H9 (cell line): ENCODE measurements at regions not wholly inside any gene's neighbourhood (a gene's known extent, or its start where the extent isn't known, plus 50 kb on each side); places are given as distances from the start of the nearest gene placed in this dataset.

Experiments
- DNase-seq: peaks from one replicate; pipeline ENCODE4 v3.0.0-alpha.2; 2017
- H2AFZ ChIP-seq: one replicate; pipeline ENCODE4 v1.6.1; 2013; ENCODE audit warnings: mild to moderate bottlenecking, low read length, control low read depth, moderate library complexity
- H2AK5ac ChIP-seq: 2 replicates; pipeline ENCODE4 v1.6.1; 2013; ENCODE audit warnings: low read length, control low read depth, mixed read lengths; ENCODE audit not compliant: insufficient read length
- H2BK120ac ChIP-seq: one replicate; pipeline ENCODE4 v1.6.1; 2013; ENCODE audit warnings: low read depth, mild to moderate bottlenecking, low read length, control low read depth, inconsistent platforms; ENCODE audit not compliant: poor library complexity, severe bottlenecking
- H2BK12ac ChIP-seq: 2 replicates; pipeline ENCODE4 v1.6.1; 2013; ENCODE audit warnings: low read length, control low read depth, mixed read lengths, low read depth; ENCODE audit not compliant: insufficient read length
- H2BK15ac ChIP-seq: 2 replicates; pipeline ENCODE4 v1.6.1; 2013; ENCODE audit warnings: low read depth, low read length, control low read depth
- H2BK20ac ChIP-seq: one replicate; pipeline ENCODE4 v1.6.1; 2013; ENCODE audit warnings: low read depth, mild to moderate bottlenecking, low read length, control low read depth, inconsistent platforms; ENCODE audit not compliant: poor library complexity, severe bottlenecking
- H2BK5ac ChIP-seq: 2 replicates; pipeline ENCODE4 v1.6.1; 2013; ENCODE audit warnings: low read length, control low read depth, mixed read lengths; ENCODE audit not compliant: insufficient read length
- H3K14ac ChIP-seq: 2 replicates; pipeline ENCODE4 v1.6.1; 2013; ENCODE audit warnings: low read length, control low read depth; ENCODE audit not compliant: insufficient read depth
- H3K18ac ChIP-seq: 2 replicates; pipeline ENCODE4 v1.6.1; 2013; ENCODE audit warnings: low read depth, mild to moderate bottlenecking, mixed read lengths, low read length, control low read depth; ENCODE audit not compliant: insufficient read length
- H3K23ac ChIP-seq: 2 replicates; pipeline ENCODE4 v1.6.1; 2013; ENCODE audit warnings: low read length, control low read depth, mixed read lengths, low read depth; ENCODE audit not compliant: insufficient read length
- H3K23me2 ChIP-seq: 2 replicates; pipeline ENCODE4 v1.6.1; 2013; ENCODE audit warnings: low read depth, mild to moderate bottlenecking, mixed read lengths, low read length, control low read depth; ENCODE audit not compliant: insufficient read length, poor library complexity, severe bottlenecking
- H3K27ac ChIP-seq: 2 replicates; pipeline ENCODE4 v1.5.1; 2013; ENCODE audit warnings: low read length, control low read depth, mixed read lengths, low read depth; ENCODE audit not compliant: insufficient read length
- H3K27me3 ChIP-seq: 2 replicates; pipeline ENCODE4 v1.6.1; 2013; ENCODE audit warnings: low read length, control low read depth, inconsistent platforms; ENCODE audit not compliant: insufficient read depth
- H3K4ac ChIP-seq: 2 replicates; pipeline ENCODE4 v1.6.1; 2013; ENCODE audit warnings: low read depth, mild to moderate bottlenecking, control low read depth, inconsistent platforms, low read length, moderate library complexity
- H3K4me1 ChIP-seq: 2 replicates; pipeline ENCODE4 v1.6.1; 2013; ENCODE audit warnings: low read length, control low read depth, inconsistent platforms; ENCODE audit not compliant: insufficient read depth
- H3K4me2 ChIP-seq: 2 replicates; pipeline ENCODE4 v1.6.1; 2013; ENCODE audit warnings: low read length, control low read depth, mixed read lengths; ENCODE audit not compliant: insufficient read length, insufficient read depth
- H3K56ac ChIP-seq: 2 replicates; pipeline ENCODE4 v1.6.1; 2013; ENCODE audit warnings: low read depth, mild to moderate bottlenecking, mixed read lengths, low read length, control low read depth; ENCODE audit not compliant: insufficient read length
- H3K79me1 ChIP-seq: 2 replicates; pipeline ENCODE4 v1.6.1; 2013; ENCODE audit warnings: low read depth, mild to moderate bottlenecking, moderate library complexity, low read length, control low read depth, inconsistent platforms; ENCODE audit not compliant: insufficient read depth, poor library complexity, severe bottlenecking
- H3K79me2 ChIP-seq: 2 replicates; pipeline ENCODE4 v1.6.1; 2013; ENCODE audit warnings: low read length, control low read depth, inconsistent platforms; ENCODE audit not compliant: insufficient read depth
- H3K9ac ChIP-seq: 2 replicates; pipeline ENCODE4 v1.6.1; 2013; ENCODE audit warnings: low read length, control low read depth, mixed read lengths; ENCODE audit not compliant: insufficient read length; ENCODE audit errors: extremely low read depth
- H3K9me3 ChIP-seq: one replicate; pipeline ENCODE4 v1.6.1; 2013; ENCODE audit warnings: low read depth, low read length, inconsistent platforms; ENCODE audit not compliant: control insufficient read depth
- H3T11ph ChIP-seq: one replicate; pipeline ENCODE4 v1.6.1; 2013; ENCODE audit warnings: mild to moderate bottlenecking, low read length, control low read depth, inconsistent platforms
- H4K20me1 ChIP-seq: one replicate; pipeline ENCODE4 v1.6.1; 2013; ENCODE audit not compliant: control insufficient read depth, insufficient read length, insufficient read depth
- H4K5ac ChIP-seq: 2 replicates; pipeline ENCODE4 v1.6.1; 2013; ENCODE audit warnings: low read depth, mild to moderate bottlenecking, mixed read lengths, low read length, control low read depth; ENCODE audit not compliant: insufficient read length
- H4K8ac ChIP-seq: replicated peaks from 2 replicates; pipeline ENCODE4 v1.6.1; 2013; ENCODE audit warnings: low read length, control low read depth, mixed read lengths, low read depth; ENCODE audit not compliant: insufficient read length
- H4K91ac ChIP-seq: 2 replicates; pipeline ENCODE4 v1.6.1; 2013; ENCODE audit warnings: low read depth, mild to moderate bottlenecking, moderate library complexity, mixed read lengths, low read length, control low read depth; ENCODE audit not compliant: insufficient read length
- H3K27ac Mint-ChIP-seq, 3 experiments: 2 replicates in 2 of 3; 3 replicates in 1 of 3; pipeline ENCODE4 v1.8.0; 2020 to 2021; ENCODE audit warnings: mixed read lengths in 3 of 3, mild to moderate bottlenecking in 1 of 3, moderate library complexity in 1 of 3
- H3K27me3 Mint-ChIP-seq: 2 replicates; pipeline ENCODE4 v1.8.0; 2021; ENCODE audit warnings: low read depth, mild to moderate bottlenecking, moderate library complexity, mixed read lengths
- H3K36me3 Mint-ChIP-seq, 3 experiments: 2 replicates in 2 of 3; 3 replicates in 1 of 3; pipeline ENCODE4 v1.8.0; 2020 to 2021; ENCODE audit warnings: low read depth in 3 of 3, mixed read lengths in 3 of 3; ENCODE audit not compliant: insufficient read depth in 1 of 3
- H3K4me1 Mint-ChIP-seq, 2 experiments: 2 replicates each; pipeline ENCODE4 v1.8.0; 2020; ENCODE audit warnings: mixed read lengths in 2 of 2
- H3K4me3 Mint-ChIP-seq, 2 experiments: 2 replicates in 1 of 2; 3 replicates in 1 of 2; pipeline ENCODE4 v1.8.0; 2020 to 2021; ENCODE audit warnings: mild to moderate bottlenecking in 2 of 2, mixed read lengths in 2 of 2, moderate library complexity in 1 of 2
- H3K9me3 Mint-ChIP-seq, 2 experiments: 2 replicates in 1 of 2; 3 replicates in 1 of 2; pipeline ENCODE4 v1.8.0; 2020; ENCODE audit warnings: mild to moderate bottlenecking in 2 of 2, mixed read lengths in 2 of 2, moderate library complexity in 1 of 2
- WGBS: extraction: QIAGEN DNeasy Blood & Tissue Kit; methylation state at CpG from one replicate; pipeline ENCODE4 v1.1.7; 2013; ENCODE audit warnings: missing lambda C conversion rate, low lambda C conversion rate, mixed read lengths; ENCODE audit not compliant: insufficient read length; ENCODE audit errors: extremely low coverage; 5-methylcytosine and 5-hydroxymethylcytosine counted together
- TF ChIP-seq, protein P1 (sequence below): fragments of 200-600 bp; sonication (generic); conservative IDR thresholded peaks from 3 replicates; pipeline ENCODE4 v1.8.0; 2021; ENCODE audit warnings: antibody characterized with exemption, mild to moderate bottlenecking

DNA sequence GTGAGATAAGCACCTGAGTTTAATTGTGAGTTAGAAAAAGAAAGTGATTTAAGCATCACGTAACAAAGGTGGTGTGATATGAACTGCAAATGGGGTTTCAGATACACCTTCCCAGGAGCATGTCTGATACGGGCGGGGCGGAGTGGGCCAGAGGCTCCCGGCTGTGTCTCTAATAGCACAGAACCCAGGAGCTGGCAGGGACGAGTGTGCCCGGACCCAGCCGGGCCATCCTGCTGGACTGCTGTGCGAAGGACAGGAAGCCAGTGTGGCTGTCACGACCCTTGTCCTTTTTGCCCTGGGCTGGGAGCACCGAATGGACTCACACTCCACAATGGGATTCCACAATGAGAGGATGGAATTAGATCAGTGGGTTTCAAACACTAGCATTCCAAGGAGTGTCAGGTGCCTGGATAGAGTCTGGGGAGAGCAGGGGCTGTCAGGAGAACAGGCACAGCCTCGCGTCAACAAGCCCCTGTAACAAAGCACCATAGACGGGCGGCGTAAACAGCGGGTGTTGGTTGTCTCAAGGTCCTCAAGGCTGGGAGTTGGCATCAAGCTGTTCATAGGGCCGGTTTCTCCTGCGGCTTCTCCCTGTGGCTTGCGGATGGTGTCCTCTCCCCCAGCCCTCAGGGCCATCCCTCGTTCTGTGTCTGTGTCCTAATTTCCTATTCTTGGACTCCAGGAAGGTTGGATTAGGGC lies 242.6 kb upstream of the PITRM1 start:
- Histone ChIP-seq H4K20me1 (no peaks in the 10 kb centered on the region), H3K23me2 (no peaks in the 10 kb centered on the region), H2BK5ac (no peak overlapping the region), H2BK12ac (no peak overlapping the region), H2BK120ac (no peak overlapping the region), H3K56ac (no peak overlapping the region), H2BK15ac (no peak overlapping the region), H3K23ac (no peak overlapping the region), H3K4me2 (no peak overlapping the region), H2AFZ (no peak overlapping the region), H3K9ac (no peak overlapping the region), H3K79me1 (no peaks in the 10 kb centered on the region), H4K91ac (no peak overlapping the region), H3K4me1 (no peaks in the 10 kb centered on the region), H2AK5ac (no peak overlapping the region), H3K14ac (no peak overlapping the region; the same call in 1 of the 2 replicates), H3K27me3 (no peaks in the 10 kb centered on the region), H3K4ac (no peak overlapping the region), H3K27ac (no peak overlapping the region), H3K18ac (no peak overlapping the region), H3K9me3 (no peaks in the 10 kb centered on the region), H2BK20ac (no peak overlapping the region), H4K5ac (no peak overlapping the region), H4K8ac (no peak overlapping the region), H3T11ph (no peak overlapping the region), H3K79me2 (no peaks in the 10 kb centered on the region)
- Mint-ChIP-seq H3K9me3 (peaks cover 2 to 4% of the 10 kb centered on the region in 2 experiments; a peak in 3 of 5 replicates), H3K27ac (no peak overlapping the region), H3K27me3 (peaks cover 6% of the 10 kb centered on the region), H3K4me3 (no peak overlapping the region), H3K36me3 (no peaks in the 10 kb centered on the region), H3K4me1 (peaks cover 15 to 16% of the 10 kb centered on the region in 2 experiments)
- WGBS: no CpG with 5 or more reads among the region's 21 CpGs
- TF ChIP-seq, protein P1, sequence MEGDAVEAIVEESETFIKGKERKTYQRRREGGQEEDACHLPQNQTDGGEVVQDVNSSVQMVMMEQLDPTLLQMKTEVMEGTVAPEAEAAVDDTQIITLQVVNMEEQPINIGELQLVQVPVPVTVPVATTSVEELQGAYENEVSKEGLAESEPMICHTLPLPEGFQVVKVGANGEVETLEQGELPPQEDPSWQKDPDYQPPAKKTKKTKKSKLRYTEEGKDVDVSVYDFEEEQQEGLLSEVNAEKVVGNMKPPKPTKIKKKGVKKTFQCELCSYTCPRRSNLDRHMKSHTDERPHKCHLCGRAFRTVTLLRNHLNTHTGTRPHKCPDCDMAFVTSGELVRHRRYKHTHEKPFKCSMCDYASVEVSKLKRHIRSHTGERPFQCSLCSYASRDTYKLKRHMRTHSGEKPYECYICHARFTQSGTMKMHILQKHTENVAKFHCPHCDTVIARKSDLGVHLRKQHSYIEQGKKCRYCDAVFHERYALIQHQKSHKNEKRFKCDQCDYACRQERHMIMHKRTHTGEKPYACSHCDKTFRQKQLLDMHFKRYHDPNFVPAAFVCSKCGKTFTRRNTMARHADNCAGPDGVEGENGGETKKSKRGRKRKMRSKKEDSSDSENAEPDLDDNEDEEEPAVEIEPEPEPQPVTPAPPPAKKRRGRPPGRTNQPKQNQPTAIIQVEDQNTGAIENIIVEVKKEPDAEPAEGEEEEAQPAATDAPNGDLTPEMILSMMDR: no peak
- no peak for DNase-seq
